CD4-positive, alpha-beta T cell treated with Interleukin-4 for 1 hour (primary cell): ENCODE measurements at regions not wholly inside any gene's neighbourhood (a gene's known extent, or its start where the extent isn't known, plus 50 kb on each side); places are given as distances from the start of the nearest gene placed in this dataset.
"Not testable (repeated sequence)": the region's sequence is repeated elsewhere in the genome, so short reads cannot be mapped to it uniquely, and the experiment has no call there.

ENCODE experiments used
- DNase-seq, 2 donors: peaks; one replicate each; pipeline ENCODE4 v3.0.0-alpha.2; 2020 to 2022

DNA sequence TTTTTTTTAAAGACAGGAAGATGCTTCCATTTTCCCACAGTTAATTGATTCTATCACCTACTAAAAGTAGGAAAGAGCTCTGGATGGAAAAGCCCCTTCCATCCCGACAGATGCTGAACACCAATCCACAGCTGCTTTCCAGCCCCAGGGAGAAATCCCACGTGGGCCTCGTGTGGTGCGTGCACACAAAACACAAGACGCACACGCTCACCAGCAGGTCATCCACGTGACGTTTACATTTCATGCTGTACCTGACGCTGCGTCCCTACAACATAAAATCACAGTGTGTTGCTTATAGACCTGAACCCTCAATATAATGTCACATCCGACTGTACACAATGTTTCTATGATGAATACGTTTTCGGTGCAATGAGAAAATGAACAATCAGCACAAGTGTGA lies 50.2 kb upstream of the DACT2 start:
- DNase-seq = no peak

DNA sequence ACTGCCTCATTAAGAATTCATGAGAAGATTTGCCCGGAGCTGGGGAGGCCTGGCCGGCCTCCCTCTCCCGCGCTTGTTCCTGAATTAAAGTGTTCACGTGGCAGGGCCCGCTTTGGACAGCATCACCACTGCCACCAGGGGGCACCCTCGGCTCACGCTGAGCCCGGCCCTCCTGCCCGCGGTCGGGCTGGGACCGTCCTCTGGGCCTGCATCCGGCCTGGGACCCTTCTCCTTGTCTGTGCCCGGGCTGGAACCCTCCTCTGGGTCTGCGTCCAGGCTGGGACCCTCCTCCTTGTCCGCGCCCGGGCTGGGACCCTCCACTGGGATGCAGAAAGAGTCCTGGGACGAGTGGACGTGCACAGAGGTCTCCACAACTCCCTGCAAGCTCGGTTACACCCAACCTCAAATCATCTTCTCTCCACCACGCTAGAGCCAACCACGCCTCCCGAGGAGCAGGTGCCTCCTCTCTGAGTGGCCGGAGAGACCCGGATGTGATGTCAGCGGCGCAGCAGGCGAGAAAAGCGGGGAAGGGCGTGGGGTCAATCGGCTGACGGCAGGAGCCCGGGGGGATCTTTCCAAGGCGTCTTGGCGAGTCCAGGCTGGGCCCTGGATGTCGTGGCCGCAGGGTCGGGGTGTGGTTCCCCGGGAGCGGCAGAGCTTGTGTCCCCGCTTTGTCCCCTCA lies 50.9 kb upstream of the DACT2 start:
- DNase-seq = peak in 1 of 2 donors; percentile 41

DNA sequence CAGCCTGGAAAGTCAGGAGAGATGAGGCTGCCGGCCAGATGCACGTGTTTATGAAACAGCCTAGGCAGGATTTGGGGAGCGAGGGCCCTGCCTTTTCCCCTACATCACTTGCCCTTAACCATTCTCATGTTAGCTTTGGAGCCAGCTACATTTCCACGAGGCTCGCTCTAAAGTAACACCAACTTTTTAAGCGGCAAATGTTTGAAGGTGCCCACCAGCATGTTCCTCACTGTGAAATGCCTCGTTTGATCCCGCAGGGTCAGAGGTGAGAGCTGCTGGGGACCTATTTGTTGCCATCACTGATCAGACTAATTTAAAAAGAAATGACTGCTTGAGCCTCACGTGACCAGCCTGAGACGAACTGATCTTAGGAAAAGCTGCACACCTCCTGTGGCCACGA lies 51.6 kb upstream of the DACT2 start:
- DNase-seq = no peak

- DNase-seq = no peak
These were observed 52.0 kb upstream of the DACT2 start for GRCh38 chr6:168371618-168371980.

DNA sequence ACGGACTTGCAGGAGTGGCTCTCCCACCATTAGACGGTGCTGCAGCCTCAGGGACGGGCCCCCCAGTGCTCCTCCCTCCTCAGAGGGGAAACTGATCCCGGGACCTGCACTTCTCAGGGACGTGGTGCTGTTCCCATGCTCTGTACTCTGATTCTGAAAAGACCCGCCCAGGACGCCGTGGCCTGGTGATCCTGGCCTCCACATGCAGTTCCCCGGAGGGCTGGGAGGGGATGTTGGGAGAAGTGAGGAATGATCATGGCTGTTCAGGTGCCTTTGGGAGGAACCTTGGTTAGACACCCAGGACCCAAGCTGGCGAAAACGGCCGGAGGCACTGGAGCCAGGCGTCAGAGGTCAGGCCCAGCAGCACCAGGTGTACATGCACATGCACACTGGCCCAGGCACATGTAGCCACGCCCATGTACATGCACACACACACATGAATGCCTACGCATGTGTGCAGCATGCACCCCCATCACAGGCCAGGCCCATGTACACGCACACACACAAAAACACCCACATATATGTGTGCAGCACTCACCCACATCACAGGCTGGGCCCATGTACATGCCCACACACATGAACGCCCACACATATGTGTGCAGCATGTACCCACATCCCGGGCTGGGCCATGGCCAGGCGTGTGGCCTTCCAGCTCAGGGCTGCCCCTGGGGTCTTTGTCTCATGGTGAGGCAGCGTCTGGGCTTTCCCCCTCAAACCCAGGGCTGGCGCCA lies 52.6 kb upstream of the DACT2 start:
- no peak for DNase-seq

- DNase-seq = no peak
These were observed 53.3 kb upstream of the DACT2 start for GRCh38 chr6:168372889-168373288.

DNA sequence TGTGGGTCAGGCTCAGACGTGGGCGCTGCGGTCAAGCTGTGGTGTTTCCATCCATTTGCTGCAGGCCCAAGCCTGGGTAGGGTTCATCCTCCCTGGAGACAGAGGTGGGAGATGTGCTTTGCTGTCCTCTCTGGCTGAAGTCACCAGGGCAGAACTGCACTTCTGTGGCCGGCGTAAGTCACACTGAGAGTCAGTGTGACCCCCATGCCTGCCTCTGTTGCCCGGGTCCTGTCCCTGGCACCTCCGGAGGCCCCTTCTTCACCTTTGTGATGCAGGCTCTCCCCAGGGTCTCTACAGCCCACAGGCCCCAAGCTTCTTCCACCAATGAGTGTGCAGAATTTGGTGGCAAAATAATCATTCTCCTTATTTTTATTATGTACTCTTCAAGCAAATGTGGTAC lies 53.8 kb upstream of the DACT2 start:
- no peak for DNase-seq

DNA sequence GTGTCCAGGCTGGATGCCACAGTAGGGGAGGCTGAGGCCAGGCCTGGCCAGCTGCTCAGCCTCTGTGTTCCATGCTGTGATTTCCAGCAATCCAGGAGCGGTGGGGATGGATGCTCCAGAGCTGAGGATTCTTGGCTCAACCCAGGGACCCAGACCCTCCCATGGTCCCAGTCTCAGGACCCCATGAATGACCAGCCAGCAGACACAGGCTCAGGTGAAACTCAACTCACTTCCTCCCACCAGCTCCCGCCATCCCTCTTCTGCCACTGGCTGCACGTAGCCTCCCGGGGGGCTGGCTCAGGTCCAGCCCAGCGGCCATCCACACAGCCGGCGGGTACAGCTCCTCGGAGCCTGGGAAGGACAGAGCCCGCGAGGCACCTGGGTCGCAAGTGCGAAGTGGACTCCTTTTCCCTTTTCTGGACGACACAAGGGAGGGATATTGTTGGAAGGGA lies 54.5 kb upstream of the DACT2 start:
- DNase-seq = no peak

- no peak for DNase-seq
These were observed 55.0 kb upstream of the DACT2 start for GRCh38 chr6:168374541-168375071.

DNA sequence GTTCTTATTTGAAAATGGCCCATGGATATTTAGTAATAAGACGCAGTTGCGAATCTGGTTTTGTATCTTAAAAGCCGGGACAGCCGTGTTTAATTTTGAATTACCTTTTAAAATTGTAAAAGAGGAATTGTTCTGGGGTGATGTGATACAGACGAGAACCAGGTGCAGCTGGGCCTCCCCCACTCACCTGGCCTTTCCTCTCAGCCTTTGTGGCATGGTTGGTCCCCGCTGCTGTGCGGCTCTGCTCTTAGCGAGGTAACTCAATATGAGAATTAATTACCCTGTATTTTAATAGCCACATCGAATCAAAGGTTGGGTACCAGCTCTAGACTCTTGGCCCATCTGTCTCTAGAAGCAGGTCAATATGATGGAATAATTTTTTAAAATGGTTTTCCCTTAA lies 56.5 kb upstream of the DACT2 start:
- no peak for DNase-seq

GRCh38 chr6:168376811-168377483 lies 57.4 kb upstream of the DACT2 start:
- DNase-seq = no peak

DNA sequence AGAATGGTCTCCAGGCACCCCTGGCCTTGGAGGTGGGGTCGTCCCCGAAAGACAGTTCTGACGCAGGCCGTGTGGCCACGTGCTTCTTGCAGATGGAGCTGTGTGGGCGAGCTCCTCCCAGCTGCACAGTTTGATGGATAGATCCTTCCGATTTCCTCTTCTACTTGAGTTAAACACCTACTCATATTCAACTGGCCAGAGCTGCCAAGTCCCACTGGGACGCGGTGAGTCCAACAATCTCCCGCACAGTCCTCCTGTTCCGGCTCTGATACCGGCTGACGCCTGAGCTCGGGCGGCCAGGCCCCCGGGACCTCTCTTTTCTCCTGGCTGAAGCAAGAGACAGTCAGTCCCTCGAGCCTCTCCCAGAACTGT lies 57.9 kb upstream of the DACT2 start:
- DNase-seq = no peak

- DNase-seq = no peak
These were observed 58.6 kb upstream of the DACT2 start for GRCh38 chr6:168377856-168378832.

DNA sequence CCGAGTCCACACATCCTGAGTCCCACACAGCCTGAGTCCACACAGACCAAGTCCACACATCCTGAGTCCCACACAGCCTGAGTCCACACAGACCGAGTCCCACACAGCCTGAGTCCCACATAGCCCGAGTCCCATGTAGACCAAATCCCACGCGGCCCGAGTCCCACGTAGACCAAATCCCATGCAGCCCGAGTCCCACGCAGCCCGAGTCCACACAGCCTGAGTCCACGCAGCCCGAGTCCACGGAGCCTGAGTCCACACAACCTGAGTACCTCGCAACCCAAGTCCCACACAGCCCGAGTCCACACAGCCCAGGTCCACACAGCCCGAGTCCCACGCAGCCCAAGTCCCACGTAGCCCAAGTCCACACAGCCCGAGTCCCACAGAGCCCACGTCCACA lies 60.0 kb upstream of the DACT2 start:
- DNase-seq = not testable (repeated sequence)

DNA sequence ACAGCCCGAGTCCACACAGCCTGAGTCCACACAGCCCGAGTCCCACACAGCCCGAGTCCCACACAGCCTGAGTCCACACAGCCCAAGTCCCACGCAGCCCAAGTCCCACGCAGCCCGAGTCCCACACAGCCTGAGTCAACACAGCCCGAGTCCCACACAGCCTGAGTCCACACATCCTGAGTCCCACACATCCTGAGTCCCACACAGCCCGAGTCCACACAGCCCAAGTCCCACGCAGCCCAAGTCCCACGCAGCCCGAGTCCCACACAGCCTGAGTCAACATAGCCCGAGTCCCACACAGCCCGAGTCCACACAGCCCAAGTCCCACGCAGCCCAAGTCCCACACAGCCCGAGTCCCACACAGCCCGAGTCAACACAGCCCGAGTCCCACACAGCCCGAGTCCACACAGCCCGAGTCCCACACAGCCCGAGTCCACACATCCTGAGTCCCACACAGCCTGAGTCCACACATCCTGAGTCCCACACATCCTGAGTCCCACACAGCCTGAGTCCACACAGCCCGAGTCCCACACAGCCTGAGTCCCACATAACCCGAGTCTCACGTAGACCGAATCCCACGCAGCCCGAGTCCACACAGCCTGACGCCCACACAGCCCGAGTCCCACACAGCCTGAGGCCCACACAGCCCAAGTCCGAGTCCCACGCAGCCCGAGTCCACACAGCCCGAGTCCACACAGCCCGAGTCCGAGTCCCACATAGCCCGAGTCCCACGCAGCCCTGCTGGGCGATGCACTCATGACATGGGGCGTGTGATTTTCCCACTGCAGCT lies 60.6 kb upstream of the SMOC2 start:
- DNase-seq = not testable (repeated sequence)

GRCh38 chr6:168380956-168381605 lies 59.9 kb upstream of the SMOC2 start:
- DNase-seq = no peak

DNA sequence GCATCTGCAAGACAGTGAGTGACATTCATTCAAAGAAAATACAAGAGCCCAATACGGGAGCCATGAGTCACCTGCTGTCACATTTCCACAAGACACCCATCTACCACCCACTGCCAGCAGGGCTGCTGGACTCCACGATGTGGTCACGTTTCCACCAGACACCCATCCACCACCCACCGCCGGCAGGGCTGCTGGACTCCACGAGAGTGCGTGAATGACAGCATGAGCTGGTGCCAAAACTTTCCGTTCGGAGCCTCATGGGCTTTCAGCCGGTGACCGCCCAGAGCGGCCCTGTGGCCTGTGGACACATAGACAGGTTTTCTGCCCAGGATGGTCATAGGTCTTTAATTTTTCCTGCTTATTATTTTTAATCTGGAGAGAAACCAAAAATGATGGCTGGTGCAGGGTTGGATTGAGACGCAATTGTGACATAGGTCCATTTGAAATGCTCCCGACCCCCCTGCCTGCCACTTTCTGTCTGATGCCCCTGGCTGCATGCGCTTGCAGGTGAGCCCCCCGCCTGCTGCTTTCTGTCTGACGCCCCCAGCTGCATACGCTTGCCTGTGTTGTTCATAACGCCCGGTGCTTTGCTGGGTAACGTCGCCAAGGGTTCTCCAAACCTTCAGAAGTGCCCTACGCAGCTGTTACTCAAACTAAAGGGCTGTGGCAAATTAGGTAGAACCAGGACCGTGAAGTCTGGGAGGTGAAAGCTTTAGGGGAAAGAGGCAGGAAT lies 59.1 kb upstream of the SMOC2 start:
- DNase-seq = no peak

DNA sequence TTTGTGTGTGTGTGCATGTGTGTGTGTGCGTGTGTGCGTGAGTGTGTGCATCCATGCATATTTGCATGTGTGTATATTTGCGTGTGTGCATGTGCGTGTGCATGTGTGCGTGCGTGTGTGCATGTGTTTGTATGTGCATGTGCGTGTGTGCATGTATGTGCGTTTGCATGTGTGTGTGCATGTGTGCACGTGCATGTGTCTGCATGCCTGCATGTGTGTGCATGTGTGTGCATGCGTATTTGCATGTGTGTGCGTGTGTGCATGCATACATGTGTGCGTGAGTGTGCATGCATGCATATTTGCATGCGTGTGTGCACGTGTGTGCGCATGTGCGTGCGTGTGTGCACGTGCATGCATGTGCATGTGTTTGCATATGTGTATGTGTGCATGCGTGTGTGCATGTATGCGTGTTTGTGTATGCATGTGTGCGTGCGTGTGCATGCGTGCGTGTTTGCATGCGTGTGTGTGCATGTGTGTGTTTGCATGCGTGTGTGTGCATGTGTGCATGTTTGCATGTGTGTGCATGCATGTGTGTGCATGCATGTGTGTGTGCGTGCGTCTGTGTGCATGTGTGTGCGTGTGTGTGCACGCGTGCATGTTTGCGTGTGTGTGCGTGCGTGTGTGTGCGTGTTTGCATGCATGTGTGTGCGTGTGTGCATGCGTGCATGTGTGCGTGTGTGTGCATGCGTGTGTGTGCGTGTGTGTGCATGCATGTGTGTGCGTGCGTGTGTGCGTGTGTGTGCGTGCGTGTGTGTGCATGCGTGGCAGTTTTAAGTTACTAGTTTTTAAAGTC lies 57.7 kb upstream of the SMOC2 start:
- DNase-seq = no peak
